ENCODE measurements at regions not wholly inside any gene's neighbourhood (a gene's known extent, or its start where the extent isn't known, plus 50 kb on each side); places are given as distances from the start of the nearest gene placed in this dataset.

DNA sequence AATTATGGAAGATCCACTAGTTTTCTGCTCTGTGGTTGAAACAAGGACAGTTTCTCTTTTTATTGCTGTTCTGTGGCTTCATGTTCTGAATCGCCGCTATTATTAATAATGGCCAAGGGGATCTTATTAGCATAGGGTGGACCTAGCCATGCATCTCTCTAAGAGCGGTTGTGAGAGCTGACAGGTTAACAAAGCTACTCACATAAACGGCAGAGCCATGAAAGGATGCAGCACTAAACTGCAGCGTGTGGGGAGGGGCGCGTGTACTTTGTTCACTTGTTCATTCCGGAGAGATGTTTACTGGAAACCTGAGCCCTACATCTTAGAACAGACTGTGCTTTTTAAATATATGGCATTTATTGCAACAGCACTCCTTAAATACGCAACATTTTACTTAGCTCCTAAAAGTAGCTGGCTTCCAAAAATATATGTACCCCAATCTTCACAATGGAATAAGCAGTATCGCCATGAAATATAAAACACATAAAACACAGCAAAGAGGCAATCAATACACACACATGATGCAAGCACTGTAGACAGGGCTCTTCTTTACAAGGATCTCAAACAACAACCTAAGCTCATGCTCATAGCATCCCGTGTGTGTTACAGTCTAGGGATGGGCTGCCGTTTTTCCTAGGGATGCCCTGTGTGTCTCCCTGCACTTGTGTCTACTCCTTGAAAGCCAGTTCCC is 424.6 kb downstream of the MED10 start:
- DNase-seq (ENCODE audit: low spot score) = no peak

DNA sequence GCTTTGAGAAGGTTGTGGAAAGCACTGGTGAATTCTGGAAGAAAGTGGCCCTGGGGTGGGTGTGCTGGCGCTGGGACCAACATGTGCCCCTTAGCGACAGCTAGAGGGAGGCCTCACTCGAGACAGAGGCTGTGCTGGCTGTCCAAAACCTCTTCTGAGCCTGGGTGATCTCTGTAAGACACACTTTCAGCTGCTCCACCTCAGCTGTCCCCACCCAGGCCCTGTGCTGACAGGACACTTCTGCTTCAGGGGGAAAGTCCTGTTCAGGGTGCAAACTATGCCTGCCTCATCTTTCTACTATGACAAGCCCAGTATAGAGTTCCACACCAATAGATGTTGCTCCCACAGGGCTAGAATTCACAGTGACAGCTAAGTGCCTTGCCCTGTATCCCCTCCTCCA is 426.4 kb downstream of the MED10 start:
- no peak for DNase-seq (ENCODE audit: low spot score)

DNA sequence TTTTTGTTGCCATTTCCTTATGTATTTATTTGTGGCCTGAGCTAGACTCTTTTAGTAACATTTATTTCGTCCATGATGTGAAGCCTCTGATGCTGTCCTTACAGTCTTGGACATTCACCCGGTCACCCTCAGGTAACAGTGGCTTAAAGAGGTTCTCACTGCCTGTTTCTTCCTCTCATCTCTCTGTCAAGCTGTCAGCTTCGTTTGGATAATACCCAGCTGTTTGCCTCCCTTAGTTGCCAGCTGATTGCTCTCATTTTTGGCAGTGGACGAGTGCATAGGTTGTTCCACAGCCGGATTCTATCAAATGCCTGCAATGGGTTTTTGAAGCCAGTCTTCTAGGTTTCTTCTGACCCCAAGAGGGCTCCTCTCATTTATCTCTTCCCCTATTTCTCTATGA is 427.7 kb downstream of the MED10 start:
- DNase-seq (ENCODE audit: low spot score) = no peak

DNA sequence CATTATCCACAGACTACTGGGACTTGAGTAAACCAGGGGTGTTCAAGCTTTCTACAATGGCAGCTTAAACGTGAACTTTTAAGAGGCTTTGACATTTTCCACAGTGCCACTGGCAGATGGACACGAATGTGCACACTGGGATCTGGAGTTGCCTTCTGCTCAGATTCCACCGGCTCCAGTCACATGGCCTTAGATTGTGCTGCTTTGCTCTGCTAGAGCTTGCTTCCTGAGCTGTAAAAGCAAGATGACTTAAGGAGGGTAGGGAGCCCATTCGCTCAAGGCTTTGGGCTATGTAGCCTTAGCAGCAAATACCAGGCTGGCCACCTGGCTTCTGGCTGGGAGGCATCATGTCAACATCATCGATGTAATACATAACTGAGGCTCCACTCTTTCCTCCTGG is 436.9 kb downstream of the MED10 start:
- no peak for DNase-seq (ENCODE audit: low spot score)

DNA sequence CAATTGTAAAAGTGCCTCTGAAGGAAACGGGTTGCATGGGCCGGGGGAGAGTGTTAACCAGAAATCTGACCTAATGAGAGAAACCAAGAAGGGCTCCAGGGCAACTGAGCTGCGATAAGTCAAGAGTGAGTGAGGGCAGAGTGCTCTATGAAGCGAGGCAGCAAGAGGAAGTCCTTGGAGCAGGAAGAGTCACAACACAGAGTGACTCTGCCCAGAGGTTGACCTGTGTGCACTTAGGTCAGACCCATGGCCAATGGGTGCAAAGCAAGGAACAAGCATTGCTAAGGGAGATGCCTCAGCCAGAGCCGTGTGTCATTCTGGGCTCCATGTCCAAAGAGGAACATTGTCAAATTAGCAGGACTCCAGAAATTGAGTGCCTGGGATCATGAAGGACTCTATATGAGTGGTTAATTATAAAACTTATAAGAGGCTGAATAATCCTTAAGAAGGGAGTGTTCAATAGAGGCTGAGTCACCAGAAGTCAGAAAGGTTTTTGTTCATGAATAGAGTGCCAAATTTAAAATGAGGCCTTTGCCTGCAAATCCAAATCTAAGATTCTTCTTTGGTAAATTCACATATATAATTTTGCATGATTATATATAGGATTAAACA is 438.5 kb downstream of the MED10 start:
- no peak for DNase-seq (ENCODE audit: low spot score)

DNA sequence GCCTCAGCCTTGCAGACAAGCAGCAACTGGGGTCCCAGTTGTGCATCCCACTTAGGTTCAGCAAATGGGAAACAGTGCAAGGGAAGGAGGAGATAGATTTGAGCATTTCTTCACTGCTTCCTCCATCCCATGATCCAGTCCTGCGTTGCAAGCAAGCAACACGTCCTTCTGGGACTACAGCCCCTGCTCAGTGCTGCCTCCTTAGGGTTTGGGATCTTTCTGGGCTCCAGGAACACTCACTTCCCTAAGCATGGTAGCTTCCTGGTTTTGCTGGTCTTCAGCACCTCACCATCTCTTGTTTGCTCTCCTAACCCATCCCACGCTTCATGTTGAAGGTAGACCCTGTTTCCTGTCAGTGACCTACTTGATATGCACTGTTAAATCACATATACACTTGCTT is 444.7 kb downstream of the MED10 start:
- no peak for DNase-seq (ENCODE audit: low spot score)

DNA sequence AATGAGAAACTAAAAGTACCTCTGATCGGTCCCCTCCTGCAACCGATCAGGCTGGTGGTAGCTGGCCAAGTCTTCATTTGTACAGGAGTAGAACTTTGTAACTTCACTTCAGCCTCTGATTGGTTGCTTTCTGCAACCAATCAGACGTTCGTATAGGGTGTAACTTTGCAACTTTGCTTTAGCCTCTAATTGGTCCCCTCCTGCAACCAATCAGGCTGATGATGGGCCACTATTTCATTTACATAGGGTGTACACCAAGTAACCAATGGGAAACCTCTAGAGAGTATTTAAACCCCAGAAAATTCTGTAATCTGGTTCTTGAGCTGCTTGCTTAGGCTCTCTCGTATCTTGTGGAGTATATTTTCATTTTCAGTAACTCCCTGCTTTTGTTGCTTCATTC is 445.5 kb downstream of the MED10 start:
- DNase-seq (ENCODE audit: low spot score) = no peak

DNA sequence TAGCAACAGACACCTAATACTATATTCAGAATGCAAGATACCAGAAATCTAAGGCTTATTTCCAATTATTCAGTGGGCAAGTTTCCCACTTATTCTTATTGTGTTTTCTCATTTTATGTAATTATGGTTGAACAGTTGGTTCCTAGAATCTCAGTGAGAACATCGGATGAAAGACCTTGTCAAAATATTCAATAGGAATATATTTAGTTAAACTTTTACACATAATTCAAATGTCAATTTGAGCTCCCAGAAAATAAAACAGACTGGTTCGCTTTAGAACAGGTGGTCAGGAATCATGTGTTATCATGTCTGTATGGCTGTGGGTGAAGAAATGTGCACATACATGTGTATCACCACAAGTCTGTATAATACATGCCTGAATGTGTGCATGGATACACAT is 447.8 kb downstream of the MED10 start:
- DNase-seq (ENCODE audit: low spot score) = no peak

DNA sequence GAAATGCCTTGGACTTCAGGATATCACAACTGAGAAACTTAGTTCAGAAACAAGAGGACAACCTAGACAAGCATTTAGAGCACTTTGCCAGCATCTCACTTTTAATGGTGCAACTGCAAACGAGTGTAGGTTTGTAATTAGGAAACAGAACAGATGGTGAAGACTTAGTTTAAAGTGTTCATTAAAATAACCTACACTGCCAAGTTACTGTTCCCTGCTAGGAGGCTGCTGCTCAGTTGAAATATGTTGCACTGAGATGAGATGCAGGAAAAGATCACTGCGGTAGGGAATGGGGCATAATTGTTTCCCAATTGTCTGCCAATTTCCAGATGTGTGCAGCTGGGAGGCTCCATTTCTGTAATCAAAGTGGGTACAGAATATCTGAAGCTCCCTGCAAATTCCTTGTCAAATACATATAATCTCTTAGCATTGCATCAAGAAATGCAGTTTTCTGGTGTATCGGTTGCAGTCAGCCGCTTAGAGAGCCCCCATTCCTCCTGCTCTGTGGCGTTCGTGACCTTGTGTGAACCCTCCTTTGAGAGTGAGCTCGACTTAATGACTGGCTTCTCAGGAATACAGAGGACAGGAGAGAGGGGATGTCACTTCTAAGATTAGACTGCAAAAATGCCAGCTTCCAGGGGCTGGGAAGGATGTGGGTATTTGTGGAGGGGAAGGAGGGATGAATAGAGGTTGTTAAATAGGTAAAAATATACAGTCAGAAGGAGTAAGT is 448.9 kb downstream of the MED10 start:
- DNase-seq (ENCODE audit: low spot score) = no peak

DNA sequence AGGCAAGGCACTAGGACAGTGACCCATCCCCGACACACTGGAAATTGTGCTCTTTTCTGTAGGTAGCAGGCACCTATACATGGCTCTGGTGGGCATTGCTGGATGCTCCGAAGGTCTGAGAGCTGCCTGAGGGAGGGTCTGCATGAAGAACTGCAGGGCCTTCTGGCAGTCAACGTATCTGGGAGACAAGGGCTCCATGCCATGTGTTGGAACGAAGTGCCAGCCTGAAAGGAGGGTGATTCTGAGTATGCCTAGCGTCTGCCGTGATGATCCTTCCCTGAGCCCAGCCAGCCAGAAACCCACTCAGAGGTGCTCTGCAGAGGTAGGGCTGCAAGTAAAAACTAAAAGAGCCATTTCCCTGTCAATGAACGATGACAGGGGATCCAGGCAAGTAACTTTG is 453.2 kb downstream of the MED10 start:
- DNase-seq (ENCODE audit: low spot score) = no peak

DNA sequence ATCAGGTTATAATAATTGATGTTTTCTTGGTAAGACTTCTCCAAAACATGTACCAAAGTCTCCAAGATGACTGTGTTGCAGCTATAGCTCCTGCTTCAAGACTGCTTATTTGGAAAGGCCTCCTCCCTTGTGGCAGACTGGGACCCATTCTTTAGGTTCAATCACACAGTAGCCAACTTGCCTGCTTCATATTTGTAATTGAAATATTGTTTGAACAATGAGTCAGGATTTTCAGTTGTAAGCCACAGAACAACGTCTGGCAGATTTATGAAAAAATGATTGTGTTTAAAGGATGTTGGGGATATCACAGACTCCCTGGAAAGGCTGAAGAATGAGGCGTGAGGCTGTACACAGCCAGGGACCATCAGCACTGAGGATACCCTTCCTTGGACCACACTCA is 458.9 kb downstream of the MED10 start:
- DNase-seq (ENCODE audit: low spot score) = no peak

DNA sequence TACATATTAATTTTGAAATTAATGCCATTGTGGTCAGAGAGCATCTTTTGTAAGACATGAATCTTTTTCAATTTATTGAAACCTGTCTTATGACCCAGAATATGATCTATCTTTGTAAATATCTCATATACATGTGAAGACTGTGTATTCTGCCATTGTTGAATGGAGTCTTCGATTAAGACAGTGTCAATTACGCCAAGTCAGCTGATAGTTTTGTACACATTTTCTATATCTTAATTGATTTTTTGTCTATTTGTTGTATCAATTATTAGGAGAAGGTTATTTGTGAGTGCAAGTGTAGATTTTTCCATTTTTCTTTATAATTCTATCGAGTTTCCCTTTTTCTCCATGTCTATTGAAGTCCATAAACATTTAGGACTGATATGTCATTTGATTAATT is 471.6 kb downstream of the MED10 start:
- no peak for DNase-seq (ENCODE audit: low spot score)

DNA sequence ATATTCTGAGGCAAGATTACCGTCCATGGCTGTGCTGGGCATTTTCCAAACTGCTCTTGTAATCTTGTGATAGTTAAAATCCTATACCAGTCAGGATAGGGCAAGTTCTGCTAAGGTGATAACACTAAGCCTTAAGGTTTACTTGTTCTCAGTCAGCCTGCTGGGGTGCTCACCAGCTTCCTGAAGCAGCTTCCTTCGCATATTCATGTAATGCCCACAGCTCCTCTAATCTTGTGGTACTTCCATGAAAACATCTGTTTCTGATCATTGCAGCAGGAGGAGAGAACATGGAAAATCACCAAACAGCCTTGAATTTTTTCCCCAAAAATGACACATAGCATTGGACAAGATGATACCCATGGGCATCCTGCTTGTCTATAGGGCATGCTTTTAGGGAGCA is 473.2 kb downstream of the MED10 start:
- no peak for DNase-seq (ENCODE audit: low spot score)

DNA sequence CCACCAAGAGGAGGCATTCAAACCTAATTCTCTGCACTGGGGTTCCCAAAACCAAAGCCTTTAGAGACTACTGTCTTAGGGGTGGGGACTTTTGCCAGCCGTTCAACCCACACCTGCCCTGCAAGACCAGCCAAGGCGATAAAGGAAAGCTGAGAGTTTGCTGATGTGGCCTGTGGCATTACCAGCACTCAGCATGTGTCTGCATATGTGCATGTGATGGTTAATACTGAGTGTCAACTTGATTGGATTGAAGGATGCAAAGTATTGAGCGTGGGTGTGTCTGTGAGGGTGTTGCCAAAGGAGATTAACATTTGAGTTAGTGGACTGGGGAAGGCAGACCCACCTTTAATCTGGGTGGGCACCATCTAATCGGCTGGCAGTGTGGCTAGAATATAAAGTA is 474.2 kb downstream of the MED10 start:
- DNase-seq (ENCODE audit: low spot score) = no peak

DNA sequence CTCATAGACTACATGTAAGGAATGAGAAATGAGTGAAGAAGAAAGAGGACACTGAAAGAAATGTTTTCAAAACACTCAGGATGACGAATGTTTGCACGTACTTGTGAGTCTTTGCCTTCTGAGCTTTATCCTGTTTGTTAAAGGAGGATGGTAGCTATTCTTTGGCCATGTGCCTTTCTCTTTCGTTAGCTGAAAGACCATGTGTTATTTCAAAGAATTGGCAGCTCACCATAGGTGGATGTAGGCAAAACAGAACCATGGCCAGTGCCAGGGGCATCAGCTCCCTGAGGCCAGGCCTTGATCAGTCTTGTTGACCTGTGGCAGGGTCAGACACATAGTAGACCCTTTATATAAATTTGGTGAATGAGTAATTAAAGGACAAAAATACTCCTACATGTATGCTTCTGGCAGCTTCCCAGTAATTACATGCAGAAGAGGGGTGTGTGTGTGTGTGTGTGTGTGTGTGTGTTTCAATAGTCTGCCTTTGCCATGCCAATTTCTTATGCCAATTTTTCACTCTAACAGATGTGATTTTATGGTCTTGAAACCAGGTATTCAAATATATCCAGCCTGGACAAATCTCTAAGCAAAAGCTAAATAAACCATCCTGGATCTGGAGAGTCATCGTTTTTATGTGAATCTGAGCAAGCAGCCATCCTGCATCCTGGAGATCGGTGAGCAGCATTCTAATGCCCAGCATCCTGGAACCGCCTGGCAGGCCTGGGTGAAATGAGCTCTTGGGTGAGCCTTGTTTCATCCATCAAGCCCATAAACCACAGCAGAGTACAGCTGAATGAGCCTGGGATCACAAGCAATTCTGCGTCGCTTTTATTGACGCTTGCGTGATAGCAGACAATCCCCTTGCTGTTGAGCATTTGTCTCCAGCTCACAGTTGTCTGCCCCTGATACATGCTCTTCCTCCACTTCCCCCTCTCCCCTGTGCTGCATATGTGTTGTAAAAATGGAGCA is 475.4 kb downstream of the MED10 start:
- no peak for DNase-seq (ENCODE audit: low spot score)

DNA sequence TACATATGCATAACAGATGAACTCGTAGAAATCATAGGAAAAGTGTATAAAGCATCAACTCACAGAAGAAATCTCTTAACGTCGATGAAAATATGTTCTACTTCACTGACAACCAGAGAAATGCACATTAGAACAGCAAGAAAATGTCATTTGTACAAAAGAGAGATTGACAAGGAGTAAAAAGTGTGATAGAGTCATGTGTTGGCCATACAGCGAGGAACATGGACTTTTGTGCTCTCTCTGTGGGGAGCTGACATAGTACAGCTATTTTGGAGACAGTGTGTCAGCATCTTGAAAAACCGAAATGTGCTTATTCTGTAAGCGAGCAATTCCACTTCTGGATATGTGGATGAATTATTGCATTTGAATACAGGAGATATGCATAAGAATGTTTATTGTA is 477.9 kb downstream of the ICE1 start:
- no peak for DNase-seq (ENCODE audit: low spot score)

DNA sequence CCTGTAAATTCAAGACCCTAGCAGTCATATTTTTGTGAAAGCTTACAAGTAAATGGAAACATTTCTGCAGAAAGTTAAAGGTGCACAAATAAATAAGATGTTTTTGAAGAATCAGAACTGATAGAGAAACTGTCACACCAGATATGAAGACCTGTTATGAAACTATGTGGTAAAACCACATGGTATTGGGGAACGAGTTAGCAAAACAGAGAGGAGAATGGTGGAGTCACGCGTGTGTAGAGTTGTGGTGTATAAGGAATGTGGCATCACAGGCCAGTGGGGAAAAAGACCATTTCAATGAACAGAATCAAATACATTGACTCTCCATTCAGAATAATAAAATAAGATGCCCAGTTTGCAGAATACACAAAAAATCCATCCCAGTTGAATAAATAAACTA is 477.2 kb downstream of the ICE1 start:
- no peak for DNase-seq (ENCODE audit: low spot score)

DNA sequence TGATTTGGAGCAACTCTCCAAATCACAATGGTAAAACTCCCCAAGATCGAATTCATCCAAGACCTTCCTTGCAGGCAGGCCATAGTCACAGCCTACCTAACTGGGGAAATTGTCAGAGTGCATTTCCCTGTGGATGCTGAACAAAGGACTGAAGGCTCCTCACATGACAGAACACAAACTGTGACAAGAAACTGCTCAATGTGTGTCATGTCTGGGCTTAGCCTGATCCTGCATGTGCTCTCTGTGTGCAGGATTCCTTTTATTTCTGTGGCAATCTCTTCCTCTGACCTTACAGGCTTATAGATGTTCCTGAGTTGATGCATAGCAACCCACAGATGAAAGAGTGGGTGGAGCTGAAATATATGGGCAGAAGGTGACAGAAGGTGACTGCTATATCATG is 465.8 kb downstream of the ICE1 start:
- no peak for DNase-seq (ENCODE audit: low spot score)

DNA sequence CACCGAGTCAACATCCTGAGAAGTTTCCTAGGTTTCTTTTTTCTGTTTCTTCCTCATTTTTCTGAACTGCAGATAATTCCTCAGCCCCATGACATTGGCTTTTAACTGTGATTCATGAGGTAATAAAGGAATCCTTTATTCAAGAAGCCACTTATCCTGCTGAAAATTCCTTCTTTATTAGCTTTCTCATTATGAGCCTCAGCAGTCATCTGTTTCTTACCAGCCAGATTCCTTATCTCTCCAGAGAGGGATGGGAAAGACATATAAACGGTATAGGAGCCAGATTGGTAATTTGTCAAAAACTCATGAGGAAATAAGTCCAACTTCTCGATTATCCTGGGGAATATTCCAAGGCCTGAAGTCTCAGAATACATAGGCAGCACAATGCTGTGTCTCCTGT is 465.4 kb downstream of the ICE1 start:
- DNase-seq (ENCODE audit: low spot score) = no peak

DNA sequence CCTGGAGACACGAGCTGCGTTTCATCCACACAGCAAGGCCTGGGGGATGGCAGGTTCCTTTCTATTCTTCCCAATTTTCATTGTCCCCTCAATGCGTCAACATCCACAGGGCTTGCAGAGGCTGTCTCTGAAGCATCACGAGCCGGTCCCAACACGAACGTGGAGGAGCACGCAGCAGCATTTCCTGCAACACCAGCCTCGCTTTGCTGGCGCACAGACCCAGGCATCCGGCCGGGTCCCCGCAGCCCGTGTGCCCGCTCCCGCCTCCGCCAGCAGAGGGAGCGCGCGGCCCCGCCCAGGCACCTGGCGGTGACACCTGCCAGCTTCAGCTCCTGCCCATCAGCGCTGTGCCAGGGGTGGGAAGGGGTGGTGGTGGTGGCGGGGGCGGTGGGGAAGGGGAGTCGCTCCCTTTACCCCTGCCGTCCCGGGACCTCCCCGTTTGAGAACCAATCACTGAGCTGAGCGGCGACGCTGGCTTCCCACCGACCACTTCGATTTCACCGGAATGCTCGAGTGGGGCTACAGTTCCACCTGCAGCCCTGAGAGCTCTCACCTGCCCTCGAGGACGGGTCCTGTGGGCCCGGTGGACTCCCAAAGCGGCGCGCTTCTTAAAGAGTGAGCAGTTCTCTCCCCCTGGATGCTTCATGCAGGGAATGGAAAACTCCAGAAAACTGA is 464.5 kb downstream of the ICE1 start:
- no peak for DNase-seq (ENCODE audit: low spot score)

DNA sequence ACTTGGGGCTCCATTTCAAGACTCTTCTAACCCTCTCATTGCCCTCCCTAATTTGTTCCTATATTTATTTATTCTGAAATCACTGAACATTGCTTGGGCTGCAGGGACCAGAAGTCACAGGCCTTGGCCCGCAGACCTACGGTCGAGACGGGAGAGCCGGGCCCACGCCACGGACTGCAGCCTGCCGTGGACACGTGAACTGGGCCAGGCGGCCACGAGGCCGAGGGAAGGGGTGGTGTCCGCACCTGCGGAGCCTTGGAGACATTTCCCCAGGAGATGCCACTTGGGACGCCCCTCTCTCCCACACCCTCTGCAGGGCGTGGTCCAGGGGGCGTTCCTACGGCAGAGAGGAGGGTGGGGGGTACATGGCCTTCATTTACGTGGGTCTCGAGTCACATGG is 463.9 kb downstream of the ICE1 start:
- DNase-seq (ENCODE audit: low spot score) = no peak
